HepG2 (cell line): ENCODE measurements at regions not wholly inside any gene's neighbourhood (a gene's known extent, or its start where the extent isn't known, plus 50 kb on each side); places are given as distances from the start of the nearest gene placed in this dataset.

Experiments used
- ELF4 ChIP-seq: sonication (generic); formaldehyde crosslinking; IDR thresholded peaks from 2 replicates; pipeline ENCODE4 v1.5.0; 2020; ENCODE audit warnings: missing genetic modification reagents, mild to moderate bottlenecking, moderate library complexity, borderline replicate concordance
- GABPA ChIP-seq, 2 experiments: IDR thresholded peaks; 2 replicates each; pipeline ENCODE4 v1.6.1; 2011 to 2016; ENCODE audit warnings: low read depth in 2 of 2, low read length in 1 of 2, missing biosample characterization in 1 of 2, missing genetic modification characterization in 1 of 2
- JUND ChIP-seq: sonication (generic); formaldehyde crosslinking; IDR thresholded peaks from 2 replicates; pipeline ENCODE4 v1.8.0; 2022; ENCODE audit warnings: mild to moderate bottlenecking, missing genetic modification reagents
- MAFG ChIP-seq: sonication (generic); formaldehyde crosslinking; IDR thresholded peaks from 2 replicates; pipeline ENCODE4 v1.5.1; 2020; ENCODE audit warnings: mild to moderate bottlenecking, missing genetic modification reagents
- PHF5A ChIP-seq: IDR thresholded peaks from one replicate; pipeline ENCODE4 v1.6.1; 2018; ENCODE audit warnings: low read depth, missing genetic modification reagents; ENCODE audit not compliant: unreplicated experiment
- POLR2A ChIP-seq, 2 experiments: IDR thresholded peaks; 2 replicates each; pipeline ENCODE4 v1.6.1; 2011; ENCODE audit warnings: low read depth in 2 of 2, low read length in 2 of 2, mild to moderate bottlenecking in 1 of 2, moderate library complexity in 1 of 2; ENCODE audit not compliant: insufficient read depth in 1 of 2
- RBAK ChIP-seq: sonication (generic); formaldehyde crosslinking; IDR thresholded peaks from 2 replicates; pipeline ENCODE4 v1.5.1; 2020; ENCODE audit warnings: mild to moderate bottlenecking, missing genetic modification reagents
- ZNF441 ChIP-seq: sonication (generic); formaldehyde crosslinking; IDR thresholded peaks from 2 replicates; pipeline ENCODE4 v1.7.0; 2021; ENCODE audit warnings: missing genetic modification reagents, borderline replicate concordance
- ZNF549 ChIP-seq: sonication (generic); formaldehyde crosslinking; IDR thresholded peaks from 2 replicates; pipeline ENCODE4 v1.5.0; 2020; ENCODE audit warnings: missing genetic modification reagents
- ZNF644 ChIP-seq: IDR thresholded peaks from 2 replicates; pipeline ENCODE4 v1.6.1; 2016; ENCODE audit warnings: low read depth
- TF ChIP-seq, protein P1 (sequence below): sonication (generic); formaldehyde crosslinking; IDR thresholded peaks from 2 replicates; pipeline ENCODE4 v1.4.0; 2020; ENCODE audit warnings: low read depth, mild to moderate bottlenecking, missing genetic modification reagents
- TF ChIP-seq, protein P2 (sequence below): sonication (generic); formaldehyde crosslinking; IDR thresholded peaks from 2 replicates; pipeline ENCODE4 v1.5.0; 2020; ENCODE audit warnings: mild to moderate bottlenecking, missing genetic modification reagents, moderate library complexity
- TF ChIP-seq, protein P3 (sequence below): sonication (generic); formaldehyde crosslinking; IDR thresholded peaks from 2 replicates; pipeline ENCODE4 v1.5.0; 2020; ENCODE audit warnings: missing genetic modification reagents, mild to moderate bottlenecking, borderline replicate concordance

DNA sequence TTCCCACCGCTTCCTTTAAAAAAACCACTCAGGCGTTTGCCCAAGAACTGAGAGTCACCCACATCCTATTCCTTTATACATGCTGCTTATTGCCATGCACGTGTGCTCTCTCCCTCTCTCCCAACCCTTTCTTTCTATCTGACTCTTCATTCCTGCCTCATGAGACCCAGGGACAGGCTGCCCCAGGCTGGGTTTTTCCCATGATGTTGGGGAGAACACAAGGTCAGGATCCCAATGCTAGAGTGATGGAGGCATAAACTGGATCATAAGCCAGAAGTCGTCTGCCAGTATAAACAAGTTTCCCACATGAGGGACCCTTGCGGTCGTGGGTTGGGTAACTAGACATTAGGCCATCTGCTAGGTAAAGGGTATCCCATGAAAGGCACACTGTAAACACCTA, 64.9 kb downstream of the CD2 start:
- TF ChIP-seq ZNF441 (CRISPR knock-in tag) (no peak), ZNF644 (CRISPR knock-in tag) (no peak), MAFG (CRISPR knock-in tag) (no peak), POLR2A (IDR thresholded peaks at IDR 0.05; ENCODE audit: insufficient read depth in 1 of 2, low read depth in 2 of 2, low read length in 2 of 2) (no peak), RBAK (CRISPR knock-in tag) (no peak), ELF4 (CRISPR knock-in tag) (no peak), GABPA (IDR thresholded peaks at IDR 0.05; ENCODE audit: low read depth, low read length) (no peak), GABPA (CRISPR knock-in tag; IDR thresholded peaks at IDR 0.05; ENCODE audit: low read depth) (no peak), ZNF549 (CRISPR knock-in tag) (no peak), PHF5A (no peak), JUND (CRISPR knock-in tag) (no peak)
- TF ChIP-seq, protein P1, sequence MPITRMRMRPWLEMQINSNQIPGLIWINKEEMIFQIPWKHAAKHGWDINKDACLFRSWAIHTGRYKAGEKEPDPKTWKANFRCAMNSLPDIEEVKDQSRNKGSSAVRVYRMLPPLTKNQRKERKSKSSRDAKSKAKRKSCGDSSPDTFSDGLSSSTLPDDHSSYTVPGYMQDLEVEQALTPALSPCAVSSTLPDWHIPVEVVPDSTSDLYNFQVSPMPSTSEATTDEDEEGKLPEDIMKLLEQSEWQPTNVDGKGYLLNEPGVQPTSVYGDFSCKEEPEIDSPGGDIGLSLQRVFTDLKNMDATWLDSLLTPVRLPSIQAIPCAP (CRISPR knock-in tag), result no peak
- TF ChIP-seq, protein P2, sequence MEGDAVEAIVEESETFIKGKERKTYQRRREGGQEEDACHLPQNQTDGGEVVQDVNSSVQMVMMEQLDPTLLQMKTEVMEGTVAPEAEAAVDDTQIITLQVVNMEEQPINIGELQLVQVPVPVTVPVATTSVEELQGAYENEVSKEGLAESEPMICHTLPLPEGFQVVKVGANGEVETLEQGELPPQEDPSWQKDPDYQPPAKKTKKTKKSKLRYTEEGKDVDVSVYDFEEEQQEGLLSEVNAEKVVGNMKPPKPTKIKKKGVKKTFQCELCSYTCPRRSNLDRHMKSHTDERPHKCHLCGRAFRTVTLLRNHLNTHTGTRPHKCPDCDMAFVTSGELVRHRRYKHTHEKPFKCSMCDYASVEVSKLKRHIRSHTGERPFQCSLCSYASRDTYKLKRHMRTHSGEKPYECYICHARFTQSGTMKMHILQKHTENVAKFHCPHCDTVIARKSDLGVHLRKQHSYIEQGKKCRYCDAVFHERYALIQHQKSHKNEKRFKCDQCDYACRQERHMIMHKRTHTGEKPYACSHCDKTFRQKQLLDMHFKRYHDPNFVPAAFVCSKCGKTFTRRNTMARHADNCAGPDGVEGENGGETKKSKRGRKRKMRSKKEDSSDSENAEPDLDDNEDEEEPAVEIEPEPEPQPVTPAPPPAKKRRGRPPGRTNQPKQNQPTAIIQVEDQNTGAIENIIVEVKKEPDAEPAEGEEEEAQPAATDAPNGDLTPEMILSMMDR (CRISPR knock-in tag), result no peak
- TF ChIP-seq, protein P3, sequence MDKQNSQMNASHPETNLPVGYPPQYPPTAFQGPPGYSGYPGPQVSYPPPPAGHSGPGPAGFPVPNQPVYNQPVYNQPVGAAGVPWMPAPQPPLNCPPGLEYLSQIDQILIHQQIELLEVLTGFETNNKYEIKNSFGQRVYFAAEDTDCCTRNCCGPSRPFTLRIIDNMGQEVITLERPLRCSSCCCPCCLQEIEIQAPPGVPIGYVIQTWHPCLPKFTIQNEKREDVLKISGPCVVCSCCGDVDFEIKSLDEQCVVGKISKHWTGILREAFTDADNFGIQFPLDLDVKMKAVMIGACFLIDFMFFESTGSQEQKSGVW (CRISPR knock-in tag), result no peak
